ENCODE measurements at regions not wholly inside any gene's neighbourhood (a gene's known extent, or its start where the extent isn't known, plus 50 kb on each side); places are given as distances from the start of the nearest gene placed in this dataset.

GRCh38 chr4:148866666-148867065 is 424.5 kb upstream of the NR3C2 start:
- TF ChIP-seq CTCF (IDR thresholded peaks at IDR 0.05; ENCODE audit: insufficient read depth, low read length, poor library complexity, severe bottlenecking) (no peak), EZH2phosphoT487 (conservative IDR thresholded peaks at IDR 0.05; ENCODE audit: low read length) (no peak)
